NCI-H1417 (cell line): ENCODE measurements at regions not wholly inside any gene's neighbourhood (a gene's known extent, or its start where the extent isn't known, plus 50 kb on each side); places are given as distances from the start of the nearest gene placed in this dataset.

Experiments used
- DNase-seq, 3 experiments: peaks; one replicate each; lab custom pipeline; 2025; lab: John Stamatoyannopoulos, UW

GRCh38 chr13:84446972-84447639, 564.8 kb upstream of the SLITRK1 start:
- no peak for DNase-seq

- DNase-seq = no peak
These were observed 563.5 kb upstream of the SLITRK1 start for GRCh38 chr13:84445776-84446175.

- no peak for DNase-seq
These were observed 561.2 kb upstream of the SLITRK1 start for GRCh38 chr13:84443463-84443862.

GRCh38 chr13:84439108-84439507, 556.8 kb upstream of the SLITRK1 start:
- DNase-seq = no peak

GRCh38 chr13:84433024-84433423, 550.8 kb upstream of the SLITRK1 start:
- DNase-seq = no peak

GRCh38 chr13:84431646-84432045, 549.4 kb upstream of the SLITRK1 start:
- DNase-seq = no peak

- DNase-seq = peak in 2 of 3 experiments; percentile 51 to 84
These were observed 548.2 kb upstream of the SLITRK1 start for GRCh38 chr13:84430446-84430845.

- no peak for DNase-seq
These were observed 547.7 kb upstream of the SLITRK1 start for GRCh38 chr13:84430015-84430414.

GRCh38 chr13:84418041-84418440, 535.8 kb upstream of the SLITRK1 start:
- DNase-seq = no peak

- no peak for DNase-seq
These were observed 535.1 kb upstream of the SLITRK1 start for GRCh38 chr13:84417416-84417815.

- no peak for DNase-seq
These were observed 530.7 kb upstream of the SLITRK1 start for GRCh38 chr13:84413016-84413415.

GRCh38 chr13:84405286-84405685, 523.0 kb upstream of the SLITRK1 start:
- no peak for DNase-seq

- peak in 1 of 3 experiments; percentile 43 for DNase-seq
These were observed 518.4 kb upstream of the SLITRK1 start for GRCh38 chr13:84400706-84401105.

GRCh38 chr13:84399320-84400085, 517.2 kb upstream of the SLITRK1 start:
- no peak for DNase-seq

- peak in 1 of 3 experiments; percentile 23 for DNase-seq
These were observed 511.8 kb upstream of the SLITRK1 start for GRCh38 chr13:84393981-84394625.

- no peak for DNase-seq
These were observed 498.6 kb upstream of the SLITRK1 start for GRCh38 chr13:84380866-84381265.

- DNase-seq = no peak
These were observed 494.8 kb upstream of the SLITRK1 start for GRCh38 chr13:84377106-84377505.

- no peak for DNase-seq
These were observed 484.2 kb upstream of the SLITRK1 start for GRCh38 chr13:84366506-84366905.

- no peak for DNase-seq
These were observed 480.5 kb upstream of the SLITRK1 start for GRCh38 chr13:84362777-84363176.

GRCh38 chr13:84360822-84361221, 478.5 kb upstream of the SLITRK1 start:
- DNase-seq = peak in 1 of 3 experiments; percentile 33

- DNase-seq = no peak
These were observed 476.3 kb upstream of the SLITRK1 start for GRCh38 chr13:84358601-84359000.

GRCh38 chr13:84352946-84353345, 470.7 kb upstream of the SLITRK1 start:
- no peak for DNase-seq

GRCh38 chr13:84339456-84339855, 457.2 kb upstream of the SLITRK1 start:
- no peak for DNase-seq
